ENCODE measurements at regions not wholly inside any gene's neighbourhood (a gene's known extent, or its start where the extent isn't known, plus 50 kb on each side); places are given as distances from the start of the nearest gene placed in this dataset.

DNA sequence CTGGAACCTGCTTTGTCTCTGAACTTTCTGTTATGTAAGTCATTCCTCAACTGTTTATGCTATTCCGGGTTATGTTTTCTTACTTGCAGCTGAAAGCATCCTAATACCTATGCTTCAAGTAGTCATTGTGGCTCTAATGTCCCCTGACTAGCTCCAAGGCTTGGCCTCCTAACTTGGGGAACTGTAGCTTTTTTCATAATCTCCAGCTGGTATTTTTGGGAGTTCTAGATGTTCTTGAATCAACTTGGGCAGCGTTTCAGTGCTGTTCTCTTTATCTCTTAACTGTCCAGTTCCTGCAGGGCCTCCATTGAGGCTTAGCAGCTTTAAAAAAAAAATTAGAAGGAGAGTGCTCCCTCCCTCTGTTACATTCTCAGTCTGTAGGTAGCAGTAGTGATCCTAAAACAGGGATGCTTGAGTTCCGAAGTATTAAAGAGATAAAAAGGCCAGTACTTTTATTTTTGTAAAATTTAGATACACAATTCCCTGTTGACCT is 100.0 kb upstream of the ACTBL2 start:
- TF ChIP-seq, protein P1, sequence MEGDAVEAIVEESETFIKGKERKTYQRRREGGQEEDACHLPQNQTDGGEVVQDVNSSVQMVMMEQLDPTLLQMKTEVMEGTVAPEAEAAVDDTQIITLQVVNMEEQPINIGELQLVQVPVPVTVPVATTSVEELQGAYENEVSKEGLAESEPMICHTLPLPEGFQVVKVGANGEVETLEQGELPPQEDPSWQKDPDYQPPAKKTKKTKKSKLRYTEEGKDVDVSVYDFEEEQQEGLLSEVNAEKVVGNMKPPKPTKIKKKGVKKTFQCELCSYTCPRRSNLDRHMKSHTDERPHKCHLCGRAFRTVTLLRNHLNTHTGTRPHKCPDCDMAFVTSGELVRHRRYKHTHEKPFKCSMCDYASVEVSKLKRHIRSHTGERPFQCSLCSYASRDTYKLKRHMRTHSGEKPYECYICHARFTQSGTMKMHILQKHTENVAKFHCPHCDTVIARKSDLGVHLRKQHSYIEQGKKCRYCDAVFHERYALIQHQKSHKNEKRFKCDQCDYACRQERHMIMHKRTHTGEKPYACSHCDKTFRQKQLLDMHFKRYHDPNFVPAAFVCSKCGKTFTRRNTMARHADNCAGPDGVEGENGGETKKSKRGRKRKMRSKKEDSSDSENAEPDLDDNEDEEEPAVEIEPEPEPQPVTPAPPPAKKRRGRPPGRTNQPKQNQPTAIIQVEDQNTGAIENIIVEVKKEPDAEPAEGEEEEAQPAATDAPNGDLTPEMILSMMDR (conservative IDR thresholded peaks at IDR 0.05), result no peak
- no peak for TF ChIP-seq ZFX (IDR thresholded peaks at IDR 0.05)
